Smooth muscle cell (in vitro differentiated cells): ENCODE measurements at regions not wholly inside any gene's neighbourhood (a gene's known extent, or its start where the extent isn't known, plus 50 kb on each side); places are given as distances from the start of the nearest gene placed in this dataset.

Experiments
- DNase-seq: peaks from one replicate; lab custom pipeline; 2025; ENCODE audit not compliant: unreplicated experiment; lab: John Stamatoyannopoulos, UW
- H2AFZ ChIP-seq: fragments of 200-600 bp; sonication (generic); 2 replicates; pipeline ENCODE4 v1.6.0; 2016; ENCODE audit warnings: antibody characterized with exemption, low read depth, mild to moderate bottlenecking
- H3F3A ChIP-seq: fragments of 200-600 bp; sonication (generic); 2 replicates; pipeline ENCODE4 v1.6.0; 2017; ENCODE audit warnings: antibody characterized with exemption, low read depth
- H3K27ac ChIP-seq: fragments of 200-600 bp; sonication (generic); 2 replicates; pipeline ENCODE4 v1.5.1; 2016; ENCODE audit warnings: low read depth, mild to moderate bottlenecking
- H3K27me3 ChIP-seq: fragments of 200-600 bp; sonication (generic); 2 replicates; pipeline ENCODE4 v1.6.1; 2016; ENCODE audit warnings: low read depth, mild to moderate bottlenecking
- H3K36me3 ChIP-seq: fragments of 200-600 bp; sonication (generic); 2 replicates; pipeline ENCODE4 v1.5.1; 2016; ENCODE audit warnings: low read depth
- H3K4me1 ChIP-seq: fragments of 200-600 bp; sonication (generic); 2 replicates; pipeline ENCODE4 v1.5.1; 2016; ENCODE audit warnings: low read depth
- H3K4me2 ChIP-seq: fragments of 200-600 bp; sonication (generic); 2 replicates; pipeline ENCODE4 v1.6.0; 2016; ENCODE audit warnings: mild to moderate bottlenecking
- H3K4me3 ChIP-seq: fragments of 200-600 bp; sonication (generic); 2 replicates; pipeline ENCODE4 v1.5.1; 2016; ENCODE audit warnings: mild to moderate bottlenecking
- H3K79me2 ChIP-seq: fragments of 200-600 bp; sonication (generic); 2 replicates; pipeline ENCODE4 v1.6.0; 2016; ENCODE audit warnings: low read depth, mild to moderate bottlenecking
- H3K9ac ChIP-seq: fragments of 200-600 bp; sonication (generic); 2 replicates; pipeline ENCODE4 v1.6.0; 2016; ENCODE audit warnings: low read depth
- H3K9me3 ChIP-seq: fragments of 200-600 bp; sonication (generic); replicated peaks from 2 replicates; pipeline ENCODE4 v1.5.1; 2016; ENCODE audit warnings: low read depth
- H4K20me1 ChIP-seq: fragments of 200-600 bp; sonication (generic); 2 replicates; pipeline ENCODE4 v1.6.0; 2016; ENCODE audit warnings: low read depth
- WGBS: methylation state at CpG from one replicate; pipeline ENCODE4 v1.1.7; 2016; ENCODE audit warnings: low lambda C conversion rate; 5-methylcytosine and 5-hydroxymethylcytosine counted together
- TF ChIP-seq, protein P1 (sequence below): fragments of 200-600 bp; sonication (generic); IDR thresholded peaks from 2 replicates; pipeline ENCODE4 v1.5.1; 2017; ENCODE audit warnings: borderline replicate concordance, mild to moderate bottlenecking, antibody characterized with exemption; ENCODE audit not compliant: insufficient read depth, poor library complexity, severe bottlenecking

DNA sequence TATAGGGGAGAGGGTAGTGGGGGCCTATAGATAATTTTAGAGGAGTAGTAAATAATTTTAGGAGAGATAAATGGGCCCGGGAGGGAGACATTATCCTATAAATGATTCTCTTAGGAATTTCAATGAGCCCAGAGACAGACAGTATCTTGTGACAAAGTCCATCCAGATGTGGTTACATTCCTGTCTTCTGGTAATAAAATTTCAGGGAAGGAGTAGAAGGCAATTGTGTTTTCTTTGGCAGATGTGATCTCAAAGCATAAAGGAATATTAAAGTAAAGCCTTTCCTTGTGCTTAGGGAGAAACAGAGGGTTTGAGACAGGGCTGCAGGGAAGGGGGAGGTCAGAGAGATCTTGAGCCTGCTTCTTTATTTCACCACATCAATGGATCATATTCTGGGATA lies 979.8 kb upstream of the GJE1 start:
- H4K20me1 ChIP-seq: no peaks in the 10 kb centered on the region
- H3F3A ChIP-seq: no peaks in the 10 kb centered on the region
- no peak overlapping the region for H3K4me3 ChIP-seq
- H3K4me1 ChIP-seq: peaks cover 3% of the 10 kb centered on the region
- DNase-seq: no peak
- TF ChIP-seq, protein P1, sequence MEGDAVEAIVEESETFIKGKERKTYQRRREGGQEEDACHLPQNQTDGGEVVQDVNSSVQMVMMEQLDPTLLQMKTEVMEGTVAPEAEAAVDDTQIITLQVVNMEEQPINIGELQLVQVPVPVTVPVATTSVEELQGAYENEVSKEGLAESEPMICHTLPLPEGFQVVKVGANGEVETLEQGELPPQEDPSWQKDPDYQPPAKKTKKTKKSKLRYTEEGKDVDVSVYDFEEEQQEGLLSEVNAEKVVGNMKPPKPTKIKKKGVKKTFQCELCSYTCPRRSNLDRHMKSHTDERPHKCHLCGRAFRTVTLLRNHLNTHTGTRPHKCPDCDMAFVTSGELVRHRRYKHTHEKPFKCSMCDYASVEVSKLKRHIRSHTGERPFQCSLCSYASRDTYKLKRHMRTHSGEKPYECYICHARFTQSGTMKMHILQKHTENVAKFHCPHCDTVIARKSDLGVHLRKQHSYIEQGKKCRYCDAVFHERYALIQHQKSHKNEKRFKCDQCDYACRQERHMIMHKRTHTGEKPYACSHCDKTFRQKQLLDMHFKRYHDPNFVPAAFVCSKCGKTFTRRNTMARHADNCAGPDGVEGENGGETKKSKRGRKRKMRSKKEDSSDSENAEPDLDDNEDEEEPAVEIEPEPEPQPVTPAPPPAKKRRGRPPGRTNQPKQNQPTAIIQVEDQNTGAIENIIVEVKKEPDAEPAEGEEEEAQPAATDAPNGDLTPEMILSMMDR: no peak
- H2AFZ ChIP-seq: no peak overlapping the region
- no peaks in the 10 kb centered on the region for H3K79me2 ChIP-seq
- no peaks in the 10 kb centered on the region for H3K27me3 ChIP-seq
- no peak overlapping the region for H3K4me2 ChIP-seq
- H3K9ac ChIP-seq: no peak overlapping the region
- H3K27ac ChIP-seq: no peak overlapping the region
- no peaks in the 10 kb centered on the region for H3K9me3 ChIP-seq
- 33% methylated on average over 1 of the region's 1 CpG for WGBS
- H3K36me3 ChIP-seq: no peaks in the 10 kb centered on the region

DNA sequence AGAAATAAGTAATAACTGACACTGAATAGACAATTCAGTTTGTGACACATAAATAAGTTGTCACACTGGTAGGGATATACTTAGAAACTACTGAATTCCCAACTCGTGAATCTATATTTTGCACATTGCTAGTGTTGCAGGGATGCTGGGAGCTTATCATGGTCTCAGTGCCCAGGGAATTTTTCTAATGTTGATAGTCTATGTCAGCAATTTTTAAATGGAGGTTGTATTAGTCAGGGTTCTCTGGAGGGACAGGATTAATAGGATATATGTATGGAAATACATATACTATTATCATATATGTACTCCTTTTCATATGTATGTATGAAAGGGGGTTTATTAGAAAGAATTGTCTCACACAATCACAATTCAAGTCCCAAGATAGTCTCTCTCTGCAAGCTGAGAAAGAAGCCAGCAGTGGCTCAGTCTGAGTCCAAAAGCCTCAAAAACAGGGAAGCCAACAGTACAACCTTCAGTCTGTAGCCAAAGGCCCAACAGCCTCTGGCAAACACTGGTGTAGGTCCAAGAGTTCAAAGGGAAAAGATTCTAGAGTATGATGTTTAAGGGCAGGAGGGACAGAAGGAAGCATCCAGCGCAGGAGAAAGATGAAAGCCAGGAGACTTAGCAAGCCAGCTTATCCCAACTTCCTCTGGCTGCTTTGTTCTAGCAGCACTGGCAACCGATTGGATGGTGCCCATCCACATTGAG lies 980.9 kb upstream of the GJE1 start:
- Histone ChIP-seq H2AFZ (no peak overlapping the region), H3K4me1 (peaks cover 3% of the 10 kb centered on the region), H3K27me3 (no peaks in the 10 kb centered on the region), H3K4me2 (no peak overlapping the region), H3K27ac (no peak overlapping the region), H4K20me1 (no peaks in the 10 kb centered on the region), H3K9ac (no peak overlapping the region), H3F3A (no peaks in the 10 kb centered on the region), H3K9me3 (no peaks in the 10 kb centered on the region), H3K36me3 (no peaks in the 10 kb centered on the region), H3K79me2 (no peaks in the 10 kb centered on the region), H3K4me3 (no peak overlapping the region)
- WGBS: 95% methylated on average over 3 of the region's 3 CpGs
- TF ChIP-seq, protein P1: no peak
- DNase-seq: no peak

DNA sequence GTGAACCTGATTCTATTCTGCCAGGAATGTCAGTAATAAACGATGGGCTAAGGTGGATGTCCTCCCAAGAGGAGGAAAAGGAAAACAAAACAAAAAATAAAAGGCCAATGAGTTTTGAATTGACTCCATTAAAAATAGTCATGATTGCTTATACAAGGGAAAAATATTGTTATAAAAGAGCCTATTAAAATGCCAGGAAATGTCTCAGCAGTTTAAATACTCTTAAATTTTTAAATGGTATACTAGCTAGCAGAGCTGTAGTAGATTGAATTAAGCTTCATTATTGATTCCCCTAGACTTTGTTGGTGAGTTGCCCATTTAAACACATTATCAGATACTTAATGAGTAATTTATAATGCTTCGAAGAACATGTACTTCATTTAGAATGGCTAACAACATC lies 990.9 kb upstream of the GJE1 start:
- no peaks in the 10 kb centered on the region for H3K9me3 ChIP-seq
- no peak for DNase-seq
- H3K27ac ChIP-seq: no peak overlapping the region
- WGBS: 91% methylated on average over 2 of the region's 2 CpGs
- H3K4me1 ChIP-seq: no peaks in the 10 kb centered on the region
- H3F3A ChIP-seq: no peaks in the 10 kb centered on the region
- no peaks in the 10 kb centered on the region for H4K20me1 ChIP-seq
- H2AFZ ChIP-seq: no peak overlapping the region
- no peak overlapping the region for H3K9ac ChIP-seq
- no peaks in the 10 kb centered on the region for H3K27me3 ChIP-seq
- no peak overlapping the region for H3K4me3 ChIP-seq
- no peaks in the 10 kb centered on the region for H3K36me3 ChIP-seq
- TF ChIP-seq, protein P1: no peak
- H3K79me2 ChIP-seq: no peaks in the 10 kb centered on the region
- H3K4me2 ChIP-seq: no peak overlapping the region

DNA sequence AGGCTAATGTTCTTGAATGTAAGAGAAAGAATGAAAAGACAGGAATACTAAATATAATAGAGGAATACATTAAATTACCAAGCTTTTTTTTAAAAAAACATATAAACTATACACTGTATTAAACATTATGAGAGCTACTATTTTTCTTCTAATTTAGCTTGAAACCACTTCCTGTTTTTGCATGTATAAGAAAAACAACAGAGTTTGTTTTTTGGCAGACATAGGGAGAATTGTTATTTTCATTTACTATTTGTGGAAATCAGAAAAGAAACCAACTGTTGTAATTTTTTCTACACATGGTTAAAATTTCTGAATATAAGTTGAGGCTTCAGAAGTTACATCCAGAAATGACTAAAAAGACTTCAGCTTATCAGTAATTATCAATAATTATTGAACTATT lies 991.8 kb upstream of the GJE1 start:
- Histone ChIP-seq H3K79me2 (no peaks in the 10 kb centered on the region), H3K4me1 (no peaks in the 10 kb centered on the region), H3K27ac (no peak overlapping the region), H4K20me1 (no peaks in the 10 kb centered on the region), H3K9me3 (no peaks in the 10 kb centered on the region), H3K36me3 (no peaks in the 10 kb centered on the region), H3K4me3 (no peak overlapping the region), H3K9ac (no peak overlapping the region), H3F3A (no peaks in the 10 kb centered on the region), H3K4me2 (no peak overlapping the region), H2AFZ (no peak overlapping the region), H3K27me3 (no peaks in the 10 kb centered on the region)
- TF ChIP-seq, protein P1: no peak
- no peak for DNase-seq
